ENCODE measurements at regions not wholly inside any gene's neighbourhood (a gene's known extent, or its start where the extent isn't known, plus 50 kb on each side); places are given as distances from the start of the nearest gene placed in this dataset.

DNA sequence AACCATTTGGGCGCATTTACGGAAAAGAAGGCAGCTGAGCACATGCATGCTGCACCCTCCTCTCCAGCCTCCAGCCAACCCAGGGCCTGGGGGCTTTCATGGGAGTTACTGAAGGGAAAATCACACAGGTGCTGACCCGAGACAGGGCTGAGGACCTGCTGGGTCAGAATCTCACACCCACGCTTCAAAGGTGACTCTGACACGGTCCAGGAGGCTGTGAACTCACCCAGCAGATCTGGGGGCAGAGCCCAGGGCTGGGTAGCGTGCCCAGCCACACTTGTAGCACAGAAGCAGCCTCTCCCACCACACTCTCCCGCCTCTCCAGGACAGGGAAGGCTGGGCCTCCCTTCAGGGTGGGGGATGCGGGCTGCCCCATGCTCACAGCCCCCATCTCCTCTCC lies 347.6 kb downstream of the CTTN start:
- Histone ChIP-seq H3K27me3 (ENCODE audit: control insufficient read depth, insufficient read depth, low read length) (no peaks in the 10 kb centered on the region), H3K4me3 (ENCODE audit: insufficient read depth, low read depth, low read length) (no peak overlapping the region), H3K36me3 (replicated peaks; ENCODE audit: control insufficient read depth, insufficient read depth, low read length) (no peaks in the 10 kb centered on the region)
- no peak for DNase-seq

- DNase-seq: no peak
- H3K4me3 ChIP-seq (ENCODE audit: insufficient read depth, low read depth, low read length): no peak overlapping the region
- no peaks in the 10 kb centered on the region for H3K27me3 ChIP-seq (ENCODE audit: control insufficient read depth, insufficient read depth, low read length)
- no peaks in the 10 kb centered on the region for H3K36me3 ChIP-seq (replicated peaks; ENCODE audit: control insufficient read depth, insufficient read depth, low read length)
Observed at GRCh38 chr11:70746351-70746750, 348.0 kb downstream of the CTTN start.

DNA sequence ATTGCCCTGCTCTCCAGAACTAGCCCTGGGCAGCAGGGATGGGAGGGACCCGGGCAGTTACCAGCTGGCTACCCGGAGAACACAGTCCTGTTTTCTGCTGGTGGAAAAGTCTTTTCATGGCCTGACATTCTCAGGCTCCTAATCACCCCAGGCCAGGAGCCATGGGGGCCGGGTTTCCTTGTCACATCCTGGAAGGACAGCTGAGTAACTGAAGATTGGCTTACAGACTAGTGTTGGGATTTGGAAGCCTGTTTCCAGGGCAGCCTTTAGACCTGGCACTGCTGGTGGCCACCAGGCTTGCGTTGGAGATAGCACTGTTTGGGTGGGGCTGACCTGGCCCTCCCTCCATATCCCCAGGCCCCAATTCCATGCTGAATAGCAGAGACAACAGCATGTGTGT lies 349.0 kb downstream of the CTTN start:
- H3K4me3 ChIP-seq (ENCODE audit: insufficient read depth, low read depth, low read length): no peak overlapping the region
- no peaks in the 10 kb centered on the region for H3K27me3 ChIP-seq (ENCODE audit: control insufficient read depth, insufficient read depth, low read length)
- H3K36me3 ChIP-seq (replicated peaks; ENCODE audit: control insufficient read depth, insufficient read depth, low read length): no peaks in the 10 kb centered on the region
- DNase-seq: no peak

DNA sequence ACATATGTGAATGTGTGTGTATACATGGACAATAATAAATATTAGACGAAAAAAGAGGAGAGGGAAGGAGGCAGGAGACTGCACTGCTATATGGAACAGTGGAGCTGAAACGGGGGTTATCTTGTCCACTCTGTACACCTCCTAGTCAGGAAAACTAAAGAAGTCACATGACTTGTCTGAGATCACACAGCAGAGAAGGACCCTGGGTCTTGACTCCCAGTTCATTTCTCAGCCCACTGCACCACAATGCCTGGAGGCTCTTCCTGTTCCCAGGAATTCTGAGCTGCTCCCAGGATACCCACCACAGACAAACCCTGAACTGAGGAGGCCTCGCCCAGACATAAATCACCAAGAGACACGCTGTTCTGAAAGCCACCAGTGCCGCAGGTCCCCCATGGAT lies 349.6 kb downstream of the CTTN start:
- Histone ChIP-seq H3K36me3 (replicated peaks; ENCODE audit: control insufficient read depth, insufficient read depth, low read length) (no peaks in the 10 kb centered on the region), H3K4me3 (ENCODE audit: insufficient read depth, low read depth, low read length) (no peak overlapping the region), H3K27me3 (ENCODE audit: control insufficient read depth, insufficient read depth, low read length) (no peaks in the 10 kb centered on the region)
- no peak for DNase-seq

DNA sequence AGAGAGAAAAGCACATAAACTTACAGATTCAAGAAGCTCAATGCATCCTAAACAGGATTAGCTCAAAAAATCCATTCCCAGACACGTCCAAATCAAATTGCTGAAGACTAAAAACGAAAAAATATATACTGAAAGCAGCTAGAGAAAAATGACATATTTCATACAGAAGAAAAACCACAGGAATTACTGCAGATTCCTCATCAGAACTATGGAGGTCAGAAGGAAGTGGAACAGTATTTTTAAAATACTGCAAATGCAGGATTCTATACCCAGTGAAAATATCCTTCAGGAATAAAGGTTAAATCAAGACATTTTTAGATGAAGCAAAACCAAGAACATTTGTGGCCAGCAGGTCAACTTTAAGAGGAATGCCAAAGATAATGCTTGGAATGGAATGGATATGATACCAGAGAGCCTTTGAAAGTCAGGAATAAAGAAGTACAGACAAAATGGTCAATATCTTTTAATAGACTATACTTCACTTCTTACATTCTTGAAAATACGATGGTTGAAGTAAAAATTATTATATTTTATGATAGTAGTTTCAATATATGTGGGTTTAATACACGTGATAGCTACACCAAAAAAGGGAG lies 352.9 kb downstream of the CTTN start:
- H3K27me3 ChIP-seq (ENCODE audit: control insufficient read depth, insufficient read depth, low read length): no peaks in the 10 kb centered on the region
- no peak for DNase-seq
- no peak overlapping the region for H3K4me3 ChIP-seq (ENCODE audit: insufficient read depth, low read depth, low read length)
- no peaks in the 10 kb centered on the region for H3K36me3 ChIP-seq (replicated peaks; ENCODE audit: control insufficient read depth, insufficient read depth, low read length)

DNA sequence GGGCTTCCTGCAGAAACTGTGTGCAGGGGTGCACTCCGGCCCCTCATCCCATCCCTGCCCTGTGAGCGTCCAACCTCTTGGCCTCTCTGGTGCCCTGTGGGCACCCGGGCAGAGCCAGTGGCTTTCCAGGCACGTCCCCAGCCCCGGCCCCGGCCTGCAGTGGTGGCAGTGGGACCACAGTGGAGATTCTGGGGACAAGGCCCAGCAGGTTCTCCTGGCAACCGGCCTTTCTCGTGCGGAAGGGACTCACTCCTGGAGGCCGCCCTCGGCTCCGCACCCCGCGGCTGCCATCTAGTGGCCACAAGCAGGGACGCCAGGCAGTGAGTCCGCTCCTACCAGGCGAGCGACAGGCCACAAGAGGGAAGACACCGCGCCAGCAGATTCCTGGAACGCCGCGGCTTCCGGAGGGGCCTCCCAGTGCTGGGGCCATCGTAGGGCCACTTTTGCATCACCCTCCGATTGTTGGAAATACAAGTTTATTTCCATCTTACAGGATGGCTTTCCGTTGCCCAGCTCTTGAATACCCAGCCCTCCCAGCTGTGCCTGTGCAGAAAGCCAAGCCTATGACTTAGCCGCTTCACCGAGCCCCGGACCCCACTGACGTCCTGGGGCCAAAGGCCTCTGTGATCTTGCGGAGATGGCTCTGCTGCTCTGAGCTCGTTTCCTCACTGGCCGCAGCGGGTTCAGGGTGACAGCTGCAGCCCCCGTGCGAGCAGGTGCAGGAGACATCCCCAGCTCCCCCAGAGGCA lies 357.3 kb downstream of the CTTN start:
- Histone ChIP-seq H3K27me3 (ENCODE audit: control insufficient read depth, insufficient read depth, low read length) (no peaks in the 10 kb centered on the region), H3K36me3 (replicated peaks; ENCODE audit: control insufficient read depth, insufficient read depth, low read length) (no peaks in the 10 kb centered on the region), H3K4me3 (ENCODE audit: insufficient read depth, low read depth, low read length) (no peak overlapping the region)
- DNase-seq: peak; percentile 99

DNA sequence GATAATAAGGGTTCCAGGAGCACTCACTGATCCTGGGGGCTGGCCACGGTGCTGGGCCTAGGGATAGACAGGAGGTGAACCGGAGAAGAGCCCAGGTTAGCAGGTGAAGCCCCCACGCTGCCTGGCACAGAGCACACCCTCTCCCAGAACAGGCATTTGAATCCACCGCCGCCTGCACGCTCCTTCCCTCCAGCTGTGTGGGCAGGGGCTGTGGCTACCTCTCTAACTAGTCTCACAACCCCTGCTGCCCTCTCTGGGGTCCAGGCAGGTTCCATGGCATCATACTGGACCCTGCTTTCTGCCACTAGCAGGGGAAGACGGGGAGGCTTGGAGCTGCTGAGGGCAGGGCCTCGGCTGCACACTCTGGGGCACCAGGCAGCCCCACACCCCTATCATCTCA lies 358.0 kb downstream of the CTTN start:
- H3K36me3 ChIP-seq (replicated peaks; ENCODE audit: control insufficient read depth, insufficient read depth, low read length): no peaks in the 10 kb centered on the region
- DNase-seq: no peak
- H3K27me3 ChIP-seq (ENCODE audit: control insufficient read depth, insufficient read depth, low read length): no peaks in the 10 kb centered on the region
- H3K4me3 ChIP-seq (ENCODE audit: insufficient read depth, low read depth, low read length): no peak overlapping the region

- DNase-seq: no peak
- Histone ChIP-seq H3K4me3 (ENCODE audit: insufficient read depth, low read depth, low read length) (no peak overlapping the region), H3K27me3 (ENCODE audit: control insufficient read depth, insufficient read depth, low read length) (no peaks in the 10 kb centered on the region), H3K36me3 (replicated peaks; ENCODE audit: control insufficient read depth, insufficient read depth, low read length) (no peaks in the 10 kb centered on the region)
Observed at GRCh38 chr11:70756756-70757155, 358.4 kb downstream of the CTTN start.

DNA sequence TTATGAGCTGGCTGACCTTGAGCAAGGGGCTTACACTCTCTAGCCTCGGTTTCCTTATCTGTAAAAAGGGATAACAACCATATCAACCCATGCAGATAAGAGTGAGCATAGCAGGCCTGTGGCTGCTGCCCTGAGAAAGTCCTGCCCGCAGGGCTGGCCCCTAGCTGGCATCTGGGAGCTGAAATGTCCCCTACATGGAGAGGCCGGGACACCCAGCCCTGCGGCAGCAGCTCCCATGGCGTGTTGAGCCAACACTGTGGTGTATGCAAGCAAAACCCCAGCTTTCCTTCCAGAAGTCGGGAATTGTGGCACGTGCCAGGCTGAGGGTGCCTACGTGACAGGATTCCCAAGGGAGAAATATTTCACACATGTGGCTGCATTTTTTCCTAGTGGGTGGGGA lies 358.9 kb downstream of the CTTN start:
- Histone ChIP-seq H3K4me3 (ENCODE audit: insufficient read depth, low read depth, low read length) (no peak overlapping the region), H3K27me3 (ENCODE audit: control insufficient read depth, insufficient read depth, low read length) (no peaks in the 10 kb centered on the region), H3K36me3 (replicated peaks; ENCODE audit: control insufficient read depth, insufficient read depth, low read length) (no peaks in the 10 kb centered on the region)
- DNase-seq: no peak

GRCh38 chr11:70758206-70758605 lies 359.9 kb downstream of the CTTN start:
- Histone ChIP-seq H3K27me3 (ENCODE audit: control insufficient read depth, insufficient read depth, low read length) (no peaks in the 10 kb centered on the region), H3K4me3 (ENCODE audit: insufficient read depth, low read depth, low read length) (no peak overlapping the region), H3K36me3 (replicated peaks; ENCODE audit: control insufficient read depth, insufficient read depth, low read length) (no peaks in the 10 kb centered on the region)
- DNase-seq: no peak

DNA sequence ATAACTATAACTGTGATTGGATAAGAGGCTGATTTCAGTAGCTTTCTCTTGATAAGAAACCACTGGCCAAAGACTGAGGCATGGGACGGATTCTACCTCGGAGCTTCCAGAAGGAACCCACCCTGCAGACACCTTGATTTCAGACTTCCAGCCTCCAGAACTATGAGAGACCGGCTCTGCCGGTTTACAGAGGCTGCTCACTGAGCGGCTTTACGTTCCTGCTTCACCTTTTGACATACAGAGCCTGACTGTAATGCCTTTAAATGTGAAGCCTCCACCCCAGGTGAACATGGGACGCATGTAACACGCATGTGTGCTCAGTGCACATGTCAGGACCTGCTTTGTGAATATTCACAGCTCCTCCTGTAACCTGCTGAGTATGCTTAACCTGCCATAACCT lies 361.5 kb downstream of the CTTN start:
- Histone ChIP-seq H3K36me3 (replicated peaks; ENCODE audit: control insufficient read depth, insufficient read depth, low read length) (no peaks in the 10 kb centered on the region), H3K4me3 (ENCODE audit: insufficient read depth, low read depth, low read length) (no peak overlapping the region), H3K27me3 (ENCODE audit: control insufficient read depth, insufficient read depth, low read length) (no peaks in the 10 kb centered on the region)
- no peak for DNase-seq

DNA sequence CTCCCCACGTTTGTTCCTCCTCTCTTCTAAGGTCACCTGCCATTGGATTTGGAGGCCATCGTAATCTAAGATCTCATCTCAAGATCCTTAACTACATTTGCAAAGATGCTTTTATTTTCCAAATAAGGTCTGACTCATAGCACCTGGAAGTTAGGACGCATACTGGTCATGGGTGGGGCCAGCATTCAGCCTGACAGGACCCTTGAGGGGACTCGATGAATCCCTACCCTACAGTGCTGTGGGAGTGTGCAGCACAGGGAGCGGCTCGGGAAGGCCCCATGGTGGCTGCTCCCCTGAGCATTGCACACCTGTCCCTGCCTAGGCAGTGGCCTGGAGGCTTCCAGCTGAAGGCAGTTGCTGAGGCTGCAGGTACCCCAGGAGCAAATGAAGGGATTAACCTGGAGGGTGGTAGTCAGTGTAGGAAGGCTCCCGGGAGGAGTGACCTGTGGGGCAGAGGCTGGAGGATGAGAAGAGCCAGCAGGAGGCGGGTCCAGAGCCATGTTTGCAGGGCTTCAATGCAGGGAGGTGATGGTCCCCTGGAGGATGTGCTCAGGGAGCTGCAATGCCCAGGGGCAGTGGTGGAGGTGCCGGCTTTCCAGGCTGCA lies 362.2 kb downstream of the CTTN start:
- Histone ChIP-seq H3K36me3 (replicated peaks; ENCODE audit: control insufficient read depth, insufficient read depth, low read length) (no peaks in the 10 kb centered on the region), H3K27me3 (ENCODE audit: control insufficient read depth, insufficient read depth, low read length) (no peaks in the 10 kb centered on the region), H3K4me3 (ENCODE audit: insufficient read depth, low read depth, low read length) (no peak overlapping the region)
- DNase-seq: peak; percentile 53

GRCh38 chr11:70761094-70761907 lies 363.0 kb downstream of the CTTN start:
- Histone ChIP-seq H3K27me3 (ENCODE audit: control insufficient read depth, insufficient read depth, low read length) (no peaks in the 10 kb centered on the region), H3K4me3 (ENCODE audit: insufficient read depth, low read depth, low read length) (no peak overlapping the region), H3K36me3 (replicated peaks; ENCODE audit: control insufficient read depth, insufficient read depth, low read length) (no peaks in the 10 kb centered on the region)
- DNase-seq: peak; percentile 70

- DNase-seq: no peak
- Histone ChIP-seq H3K4me3 (ENCODE audit: insufficient read depth, low read depth, low read length) (no peak overlapping the region), H3K36me3 (replicated peaks; ENCODE audit: control insufficient read depth, insufficient read depth, low read length) (no peaks in the 10 kb centered on the region)
Observed at GRCh38 chr11:70761908-70762337, 363.6 kb downstream of the CTTN start.

DNA sequence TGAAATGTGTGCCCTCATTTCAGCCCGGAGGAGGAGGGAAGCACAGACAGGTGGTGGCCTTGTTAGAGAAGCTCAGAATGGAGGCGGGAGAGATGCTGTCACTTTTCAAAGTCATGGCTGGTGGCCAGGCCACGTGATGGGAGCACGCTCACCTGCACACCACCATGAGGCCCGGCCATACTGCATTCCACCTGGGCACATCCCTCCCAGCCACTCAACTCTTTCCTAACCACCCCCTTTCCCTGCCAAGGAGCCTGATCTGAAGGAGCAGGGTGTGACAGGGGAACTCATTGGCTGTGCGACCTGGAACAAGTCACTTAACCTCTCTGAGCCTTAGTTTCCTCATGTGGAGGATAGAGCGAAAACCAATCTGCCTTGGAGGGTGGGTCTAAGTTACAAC lies 364.5 kb downstream of the CTTN start:
- DNase-seq: no peak
- Histone ChIP-seq H3K27me3 (ENCODE audit: control insufficient read depth, insufficient read depth, low read length) (no peaks in the 10 kb centered on the region), H3K36me3 (replicated peaks; ENCODE audit: control insufficient read depth, insufficient read depth, low read length) (no peaks in the 10 kb centered on the region), H3K4me3 (ENCODE audit: insufficient read depth, low read depth, low read length) (no peak overlapping the region)

More at GRCh38 chr11:70761908-70762337, 363.6 kb downstream of the CTTN start:
- H3K27me3 ChIP-seq (ENCODE audit: control insufficient read depth, insufficient read depth, low read length): no peaks in the 10 kb centered on the region

Measured in H7 (cell line).